Heart left ventricle (tissue), 13 donors: ENCODE measurements at regions not wholly inside any gene's neighbourhood (a gene's known extent, or its start where the extent isn't known, plus 50 kb on each side); places are given as distances from the start of the nearest gene placed in this dataset.

ENCODE experiments used
- CTCF ChIP-seq, 12 donors: fragments of 200-600 bp; sonication (generic) in 4 of 12; IDR thresholded peaks; one replicate each; pipeline versions ENCODE4 v1.5.0 to v1.8.0; 2018 to 2022; ENCODE audit warnings: antibody characterized with exemption in 12 of 12, mild to moderate bottlenecking in 5 of 12
- POLR2A ChIP-seq, 2 donors: fragments of 450-650 bp; IDR thresholded peaks; one replicate each; pipeline ENCODE4 v1.6.1; 2017; ENCODE audit warnings: antibody characterized with exemption in 2 of 2, mild to moderate bottlenecking in 2 of 2, moderate library complexity in 2 of 2
- donor health status: ischemic (EF 13 %, LVEDD 7.1; RV severe dilation, severe dysfunction).
- donor health status: DM: no; HTN: yes; CAD: no.
- donor health status: DM: no; HTN: no; CAD: no.
- donor health status: ischemic (EF 25% LVEDD 6.9; RV normal size, moderate dysfunction).
- donor health status: ischemic (EF 25% LVEDD 5.7; RV mildly dilated, moderate dysfunction).
- donor health status: ischemic (EF 35%, LVEDD 5.7; RV mildly dilated, moderate dysfunction).
- donor health status: nonischemic (EF 11% LVEDD 7.7; RV severe dilation, severe dysfunction).
- donor health status: DM: yes; HTN: yes; CAD: no.
- donor health status: PGD.
- donor health status: ischemic (EF 29% LVEDD 5.4; RV normal size, mild dysfunction).
- donor health status: nonischemic (EF 23%, LVEDD 6.1; RV moderate dilation, normal function).

- TF ChIP-seq CTCF (IDR thresholded peaks at IDR 0.05) (no peak), POLR2A (IDR thresholded peaks at IDR 0.05) (no peak)
Observed at GRCh38 chr3:21109056-21109455, 642.0 kb downstream of the ZNF385D start.
